ENCODE measurements at regions not wholly inside any gene's neighbourhood (a gene's known extent, or its start where the extent isn't known, plus 50 kb on each side); places are given as distances from the start of the nearest gene placed in this dataset.

GRCh38 chr10:117444497-117445040 lies 69.3 kb upstream of the PDZD8 start:
- H3K27me3 ChIP-seq (ENCODE audit: control insufficient read depth in 3 of 3, insufficient read depth in 3 of 3, low read length in 2 of 3) = peaks cover 0 to 5% (median 0%) of the 10 kb centered on the region in 3 donors
- H3K4me3 ChIP-seq = no peak overlapping the region
- no peak for TF ChIP-seq CTCF (IDR thresholded peaks at IDR 0.05; ENCODE audit: control extremely low read depth, extremely low read depth)
- WGBS, 2 donors = 92 to 94% methylated on average over 4 of the region's 4 CpGs
- H3K9ac ChIP-seq (ENCODE audit: insufficient read depth in 1 of 2, low read length in 2 of 2) = no peak overlapping the region
- H3K9me3 ChIP-seq (ENCODE audit: control insufficient read depth in 4 of 4, insufficient read depth in 3 of 4, low read length in 3 of 4) = peaks cover 0 to 2% (median 0%) of the 10 kb centered on the region in 4 donors
- no peak for ATAC-seq (ENCODE audit: insufficient read depth, low FRiP score)
- H3K4me1 ChIP-seq (ENCODE audit: control insufficient read depth in 5 of 5, insufficient read depth in 5 of 5, low read length in 5 of 5) = peaks cover 0 to 9% (median 0%) of the 10 kb centered on the region in 5 donors
- no peak for DNase-seq
- no peak overlapping the region for H3K27ac ChIP-seq (ENCODE audit: low read depth in 1 of 2, low read length in 1 of 2)
- H3K36me3 ChIP-seq (ENCODE audit: control insufficient read depth in 4 of 4, insufficient read depth in 4 of 4, low read length in 4 of 4) = no peaks in the 10 kb centered on the region

- no peak for ATAC-seq (ENCODE audit: insufficient read depth, low FRiP score)
- DNase-seq = no peak
- Histone ChIP-seq H3K36me3 (ENCODE audit: control insufficient read depth in 4 of 4, insufficient read depth in 4 of 4, low read length in 4 of 4) (no peaks in the 10 kb centered on the region), H3K4me1 (ENCODE audit: control insufficient read depth in 5 of 5, insufficient read depth in 5 of 5, low read length in 5 of 5) (peaks cover 0 to 2% (median 0%) of the 10 kb centered on the region in 5 donors), H3K27me3 (ENCODE audit: control insufficient read depth in 3 of 3, insufficient read depth in 3 of 3, low read length in 2 of 3) (peaks cover 0 to 5% (median 0%) of the 10 kb centered on the region in 3 donors), H3K4me3 (no peak overlapping the region), H3K9ac (ENCODE audit: insufficient read depth in 1 of 2, low read length in 2 of 2) (no peak overlapping the region), H3K27ac (ENCODE audit: low read depth in 1 of 2, low read length in 1 of 2) (no peak overlapping the region), H3K9me3 (ENCODE audit: control insufficient read depth in 4 of 4, insufficient read depth in 3 of 4, low read length in 3 of 4) (peaks cover 0 to 2% (median 0%) of the 10 kb centered on the region in 4 donors)
- 83% methylated on average over 6 of the region's 6 CpGs for WGBS, 2 donors
- TF ChIP-seq CTCF (IDR thresholded peaks at IDR 0.05; ENCODE audit: control extremely low read depth, extremely low read depth) = no peak
Observed at GRCh38 chr10:117443686-117444041, 68.4 kb upstream of the PDZD8 start.

- peak; percentile 64 to 68 (median 67) for DNase-seq
- no peak overlapping the region for H3K4me3 ChIP-seq
Observed at GRCh38 chr10:117442944-117443685, 67.9 kb upstream of the PDZD8 start.

More at GRCh38 chr10:117442944-117443685, 67.9 kb upstream of the PDZD8 start:
- WGBS, 2 donors = 12 to 25% methylated on average over 15 of the region's 15 CpGs
- TF ChIP-seq CTCF (IDR thresholded peaks at IDR 0.05; ENCODE audit: control extremely low read depth, extremely low read depth) = peak; percentile 49
- H3K9ac ChIP-seq (ENCODE audit: insufficient read depth in 1 of 2, low read length in 2 of 2) = no peak overlapping the region
- no peaks in the 10 kb centered on the region for H3K4me1 ChIP-seq (ENCODE audit: control insufficient read depth in 5 of 5, insufficient read depth in 5 of 5, low read length in 5 of 5)
- peaks cover 0 to 5% (median 0%) of the 10 kb centered on the region in 3 donors for H3K27me3 ChIP-seq (ENCODE audit: control insufficient read depth in 3 of 3, insufficient read depth in 3 of 3, low read length in 2 of 3)
- H3K27ac ChIP-seq (ENCODE audit: low read depth in 1 of 2, low read length in 1 of 2) = no peak overlapping the region
- no peaks in the 10 kb centered on the region for H3K36me3 ChIP-seq (ENCODE audit: control insufficient read depth in 4 of 4, insufficient read depth in 4 of 4, low read length in 4 of 4)
- peak; percentile 76 for ATAC-seq (ENCODE audit: insufficient read depth, low FRiP score)
- peaks cover 0 to 2% (median 0%) of the 10 kb centered on the region in 4 donors for H3K9me3 ChIP-seq (ENCODE audit: control insufficient read depth in 4 of 4, insufficient read depth in 3 of 4, low read length in 3 of 4)

All from lung (tissue), 11 donors.